ENCODE measurements at regions not wholly inside any gene's neighbourhood (a gene's known extent, or its start where the extent isn't known, plus 50 kb on each side); places are given as distances from the start of the nearest gene placed in this dataset.

DNA sequence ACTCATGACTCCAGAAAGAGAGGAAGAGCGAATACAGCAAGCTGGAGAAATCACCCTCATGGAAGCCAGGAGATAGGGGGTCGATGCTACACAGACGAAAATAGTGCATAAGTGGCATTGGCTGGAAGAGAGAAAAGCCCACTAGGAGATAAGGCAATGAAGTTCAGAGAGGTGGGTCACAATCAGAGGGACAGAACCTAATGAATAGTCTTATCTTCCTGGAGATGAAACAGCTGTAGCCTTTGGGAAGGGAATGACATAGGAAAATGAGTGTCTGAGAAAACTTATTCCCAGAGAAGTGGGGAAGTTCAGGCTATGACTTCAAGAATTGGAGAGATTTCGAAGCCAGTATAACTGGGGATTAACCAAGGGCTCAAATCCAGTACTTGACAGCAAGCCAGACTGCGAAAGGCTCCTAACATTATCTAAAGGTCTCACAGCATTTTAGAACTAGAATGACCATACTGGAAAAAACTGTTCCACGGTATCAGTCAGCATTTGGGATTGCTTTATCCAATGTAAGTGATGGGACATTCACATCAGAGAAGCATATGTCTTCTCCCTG is 211.1 kb downstream of the ZNF365 start:
- CTCF ChIA-PET: interaction anchor here (0.5 kb wide), 1 partner anchor 454 kb away, joined by 4 read pairs; no protein-coding TSS in a partner anchor
- Histone ChIP-seq H3K4me3 (ENCODE audit: low read depth, low read length) (no peak overlapping the region), H3K36me3 (ENCODE audit: control insufficient read depth in 2 of 2, insufficient read depth in 1 of 2, low read length in 2 of 2) (no peaks in the 10 kb centered on the region), H3K9me3 (ENCODE audit: control insufficient read depth, insufficient read depth, low read depth, low read length) (no peaks in the 10 kb centered on the region), H3K4me1 (ENCODE audit: control insufficient read depth, insufficient read depth, low read length) (no peaks in the 10 kb centered on the region), H3K27ac (ENCODE audit: extremely low read depth, low read depth, low read length) (no peak overlapping the region)
- TF ChIP-seq ZNF561 (tag by site-specific recombination; IDR thresholded peaks at IDR 0.05; ENCODE audit: borderline replicate concordance): no peak
- no peak for TF ChIP-seq ZNF184 (tag by site-specific recombination; IDR thresholded peaks at IDR 0.05)
- TF ChIP-seq, protein P1, sequence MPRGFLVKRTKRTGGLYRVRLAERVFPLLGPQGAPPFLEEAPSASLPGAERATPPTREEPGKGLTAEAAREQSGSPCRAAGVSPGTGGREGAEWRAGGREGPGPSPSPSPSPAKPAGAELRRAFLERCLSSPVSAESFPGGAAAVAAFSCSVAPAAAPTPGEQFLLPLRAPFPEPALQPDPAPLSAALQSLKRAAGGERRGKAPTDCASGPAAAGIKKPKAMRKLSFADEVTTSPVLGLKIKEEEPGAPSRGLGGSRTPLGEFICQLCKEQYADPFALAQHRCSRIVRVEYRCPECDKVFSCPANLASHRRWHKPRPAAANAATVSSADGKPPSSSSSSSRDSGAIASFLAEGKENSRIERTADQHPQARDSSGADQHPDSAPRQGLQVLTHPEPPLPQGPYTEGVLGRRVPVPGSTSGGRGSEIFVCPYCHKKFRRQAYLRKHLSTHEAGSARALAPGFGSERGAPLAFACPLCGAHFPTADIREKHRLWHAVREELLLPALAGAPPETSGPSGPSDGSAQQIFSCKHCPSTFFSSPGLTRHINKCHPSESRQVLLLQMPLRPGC (tag by site-specific recombination; IDR thresholded peaks at IDR 0.05): no peak
- TF ChIP-seq ZNF677 (tag by site-specific recombination; IDR thresholded peaks at IDR 0.05): no peak
- TF ChIP-seq ZNF223 (tag by site-specific recombination; IDR thresholded peaks at IDR 0.05): no peak
- TF ChIP-seq ZNF366 (tag by site-specific recombination; conservative IDR thresholded peaks at IDR 0.05): no peak
- TF ChIP-seq ZNF239 (tag by site-specific recombination; IDR thresholded peaks at IDR 0.05): no peak
- POLR2A ChIA-PET: no interaction called here

DNA sequence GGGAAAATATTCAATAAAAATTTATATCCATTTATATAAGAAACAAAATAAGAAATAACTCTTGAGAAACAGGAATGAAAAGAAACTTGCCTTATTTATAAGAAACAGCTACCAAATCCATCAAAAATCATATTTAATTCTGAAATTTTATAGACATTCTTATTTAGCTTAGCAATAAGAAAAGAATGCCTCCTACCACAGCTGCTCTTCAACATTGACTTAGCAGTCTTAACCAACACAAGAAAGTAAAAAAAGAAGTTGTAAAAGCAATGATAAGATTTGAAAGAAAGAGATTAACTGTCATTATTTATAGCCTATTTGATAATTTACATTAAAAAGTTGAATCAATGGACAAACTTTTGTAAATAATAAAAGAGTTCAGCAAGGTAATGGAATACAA is 212.8 kb downstream of the ZNF365 start:
- ChIA-PET CTCF (no interaction called here), POLR2A (no interaction called here)
- Histone ChIP-seq H3K27ac (ENCODE audit: extremely low read depth, low read depth, low read length) (no peak overlapping the region), H3K36me3 (ENCODE audit: control insufficient read depth in 2 of 2, insufficient read depth in 1 of 2, low read length in 2 of 2) (no peaks in the 10 kb centered on the region), H3K4me3 (ENCODE audit: low read depth, low read length) (no peak overlapping the region), H3K4me1 (ENCODE audit: control insufficient read depth, insufficient read depth, low read length) (no peaks in the 10 kb centered on the region), H3K9me3 (ENCODE audit: control insufficient read depth, insufficient read depth, low read depth, low read length) (no peaks in the 10 kb centered on the region)
- TF ChIP-seq, protein P1 (tag by site-specific recombination; IDR thresholded peaks at IDR 0.05): no peak
- TF ChIP-seq KLF16 (tag by site-specific recombination; IDR thresholded peaks at IDR 0.05) (no peak), ZNF776 (tag by site-specific recombination; IDR thresholded peaks at IDR 0.05; ENCODE audit: borderline replicate concordance) (no peak), ZNF324 (tag by site-specific recombination; IDR thresholded peaks at IDR 0.05) (no peak), ZNF510 (tag by site-specific recombination; IDR thresholded peaks at IDR 0.05; ENCODE audit: insufficient replicate concordance) (no peak), SCRT1 (tag by site-specific recombination; IDR thresholded peaks at IDR 0.05; ENCODE audit: borderline replicate concordance) (no peak), ZNF280D (tag by site-specific recombination; IDR thresholded peaks at IDR 0.05) (no peak), SP3 (tag by site-specific recombination; IDR thresholded peaks at IDR 0.05) (no peak), ZNF768 (tag by site-specific recombination; IDR thresholded peaks at IDR 0.05) (no peak), ZNF202 (tag by site-specific recombination; IDR thresholded peaks at IDR 0.05; ENCODE audit: borderline replicate concordance) (no peak), PBX3 (CRISPR knock-in tag; IDR thresholded peaks at IDR 0.05) (no peak), ZNF658 (tag by site-specific recombination; IDR thresholded peaks at IDR 0.05) (no peak)
- TF ChIP-seq, protein P2, sequence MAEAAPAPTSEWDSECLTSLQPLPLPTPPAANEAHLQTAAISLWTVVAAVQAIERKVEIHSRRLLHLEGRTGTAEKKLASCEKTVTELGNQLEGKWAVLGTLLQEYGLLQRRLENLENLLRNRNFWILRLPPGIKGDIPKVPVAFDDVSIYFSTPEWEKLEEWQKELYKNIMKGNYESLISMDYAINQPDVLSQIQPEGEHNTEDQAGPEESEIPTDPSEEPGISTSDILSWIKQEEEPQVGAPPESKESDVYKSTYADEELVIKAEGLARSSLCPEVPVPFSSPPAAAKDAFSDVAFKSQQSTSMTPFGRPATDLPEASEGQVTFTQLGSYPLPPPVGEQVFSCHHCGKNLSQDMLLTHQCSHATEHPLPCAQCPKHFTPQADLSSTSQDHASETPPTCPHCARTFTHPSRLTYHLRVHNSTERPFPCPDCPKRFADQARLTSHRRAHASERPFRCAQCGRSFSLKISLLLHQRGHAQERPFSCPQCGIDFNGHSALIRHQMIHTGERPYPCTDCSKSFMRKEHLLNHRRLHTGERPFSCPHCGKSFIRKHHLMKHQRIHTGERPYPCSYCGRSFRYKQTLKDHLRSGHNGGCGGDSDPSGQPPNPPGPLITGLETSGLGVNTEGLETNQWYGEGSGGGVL (tag by site-specific recombination; IDR thresholded peaks at IDR 0.05): no peak
- TF ChIP-seq, protein P3, sequence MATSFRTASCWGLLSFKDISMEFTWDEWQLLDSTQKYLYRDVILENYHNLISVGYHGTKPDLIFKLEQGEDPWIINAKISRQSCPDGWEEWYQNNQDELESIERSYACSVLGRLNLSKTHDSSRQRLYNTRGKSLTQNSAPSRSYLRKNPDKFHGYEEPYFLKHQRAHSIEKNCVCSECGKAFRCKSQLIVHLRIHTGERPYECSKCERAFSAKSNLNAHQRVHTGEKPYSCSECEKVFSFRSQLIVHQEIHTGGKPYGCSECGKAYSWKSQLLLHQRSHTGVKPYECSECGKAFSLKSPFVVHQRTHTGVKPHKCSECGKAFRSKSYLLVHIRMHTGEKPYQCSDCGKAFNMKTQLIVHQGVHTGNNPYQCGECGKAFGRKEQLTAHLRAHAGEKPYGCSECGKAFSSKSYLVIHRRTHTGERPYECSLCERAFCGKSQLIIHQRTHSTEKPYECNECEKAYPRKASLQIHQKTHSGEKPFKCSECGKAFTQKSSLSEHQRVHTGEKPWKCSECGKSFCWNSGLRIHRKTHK (tag by site-specific recombination; IDR thresholded peaks at IDR 0.05): no peak
